GM12878 (cell line): ENCODE measurements at regions not wholly inside any gene's neighbourhood (a gene's known extent, or its start where the extent isn't known, plus 50 kb on each side); places are given as distances from the start of the nearest gene placed in this dataset.

ENCODE experiments used
- BMI1 ChIP-seq: fragments of 450-650 bp; IDR thresholded peaks from 2 replicates; pipeline ENCODE4 v1.6.1; 2016; ENCODE audit warnings: mild to moderate bottlenecking, moderate library complexity, borderline replicate concordance
- E4F1 ChIP-seq: fragments of 450-650 bp; IDR thresholded peaks from 2 replicates; pipeline ENCODE4 v1.6.1; 2018; ENCODE audit warnings: borderline replicate concordance, mild to moderate bottlenecking; ENCODE audit not compliant: partially characterized antibody
- HDGF ChIP-seq: fragments of 450-650 bp; IDR thresholded peaks from 2 replicates; pipeline ENCODE4 v1.6.1; 2016; ENCODE audit warnings: antibody characterized with exemption
- MLLT1 ChIP-seq: fragments of 450-650 bp; IDR thresholded peaks from 2 replicates; pipeline ENCODE4 v1.6.1; 2016; ENCODE audit warnings: mild to moderate bottlenecking
- MYB ChIP-seq: fragments of 150-350 bp; IDR thresholded peaks from 2 replicates; pipeline ENCODE4 v1.6.1; 2014; ENCODE audit warnings: mild to moderate bottlenecking, low read depth, low read length, borderline replicate concordance
- RB1 ChIP-seq: fragments of 450-650 bp; formaldehyde crosslinking; IDR thresholded peaks from 2 replicates; pipeline ENCODE4 v1.6.1; 2017; ENCODE audit warnings: mild to moderate bottlenecking, borderline replicate concordance
- RCOR1 ChIP-seq: conservative IDR thresholded peaks from 2 replicates; pipeline ENCODE4 v1.6.1; 2012; ENCODE audit warnings: low read depth, low read length, improper control_type of control experiment
- REST ChIP-seq: IDR thresholded peaks from 2 replicates; pipeline ENCODE4 v1.6.1; 2012; ENCODE audit warnings: mild to moderate bottlenecking, low read depth, low read length
- SMC3 ChIP-seq: IDR thresholded peaks from 2 replicates; pipeline ENCODE4 v1.6.1; 2011; ENCODE audit warnings: low read length, improper control_type of control experiment, borderline replicate concordance
- USF2 ChIP-seq: IDR thresholded peaks from 2 replicates; pipeline ENCODE4 v1.6.1; 2011; ENCODE audit warnings: low read depth, low read length, improper control_type of control experiment, borderline replicate concordance
- ZNF622 ChIP-seq: fragments of 450-650 bp; IDR thresholded peaks from 2 replicates; pipeline ENCODE4 v1.6.1; 2017; ENCODE audit warnings: mild to moderate bottlenecking, inconsistent platforms

GRCh38 chr2:852168-852567, 98.5 kb upstream of the SNTG2 start (continued):
- TF ChIP-seq E4F1: no peak
- TF ChIP-seq SMC3: no peak
- TF ChIP-seq MYB: no peak
- no peak for TF ChIP-seq BMI1
- no peak for TF ChIP-seq USF2
- no peak for TF ChIP-seq ZNF622
- no peak for TF ChIP-seq RB1
- no peak for TF ChIP-seq HDGF
- no peak for TF ChIP-seq MLLT1
- no peak for TF ChIP-seq REST
- TF ChIP-seq RCOR1: no peak
